ENCODE measurements at regions not wholly inside any gene's neighbourhood (a gene's known extent, or its start where the extent isn't known, plus 50 kb on each side); places are given as distances from the start of the nearest gene placed in this dataset.

DNA sequence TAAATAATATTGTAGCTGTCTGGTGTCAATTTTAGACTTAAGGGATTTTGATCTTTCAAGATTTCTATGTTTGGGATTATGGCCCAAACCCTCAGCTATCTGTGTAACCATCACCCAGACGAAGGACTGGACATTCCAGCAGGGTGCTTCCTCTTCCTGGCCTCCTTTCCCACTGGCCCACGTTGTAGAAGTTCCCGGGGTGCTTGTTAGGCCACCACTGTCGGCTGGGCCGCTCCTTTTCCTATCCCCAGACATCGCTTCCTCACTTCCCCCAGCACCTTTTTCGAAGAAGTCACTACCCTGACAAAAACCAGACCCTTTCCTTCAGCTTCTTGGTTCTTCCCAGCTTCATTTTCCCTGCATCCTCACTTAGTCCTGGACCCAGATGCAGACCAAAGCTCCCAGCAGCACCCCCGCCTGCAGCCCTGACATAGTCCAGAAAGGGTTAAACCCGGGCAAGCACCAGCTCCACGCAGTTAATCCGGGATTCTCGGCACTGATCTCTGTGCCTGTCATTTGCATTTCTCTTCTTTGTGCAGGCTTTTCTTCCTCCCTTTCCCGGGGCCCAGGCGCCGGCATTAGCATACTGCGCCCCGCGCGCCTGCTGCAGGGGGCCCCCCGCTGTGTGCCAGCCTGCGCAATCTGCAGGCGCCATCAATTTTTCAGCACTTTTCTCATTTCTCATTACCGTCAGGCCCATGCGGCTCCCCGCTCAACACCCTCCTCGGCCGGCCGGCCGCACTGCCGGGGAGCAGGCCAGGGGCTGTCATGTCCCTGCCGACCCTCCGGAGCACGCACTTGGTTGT, 90.6 kb downstream of the ZNF621 start:
- DNase-seq: no peak
- ATAC-seq (ENCODE audit: insufficient read depth, low read depth): no peak
- TF ChIP-seq, protein P1, sequence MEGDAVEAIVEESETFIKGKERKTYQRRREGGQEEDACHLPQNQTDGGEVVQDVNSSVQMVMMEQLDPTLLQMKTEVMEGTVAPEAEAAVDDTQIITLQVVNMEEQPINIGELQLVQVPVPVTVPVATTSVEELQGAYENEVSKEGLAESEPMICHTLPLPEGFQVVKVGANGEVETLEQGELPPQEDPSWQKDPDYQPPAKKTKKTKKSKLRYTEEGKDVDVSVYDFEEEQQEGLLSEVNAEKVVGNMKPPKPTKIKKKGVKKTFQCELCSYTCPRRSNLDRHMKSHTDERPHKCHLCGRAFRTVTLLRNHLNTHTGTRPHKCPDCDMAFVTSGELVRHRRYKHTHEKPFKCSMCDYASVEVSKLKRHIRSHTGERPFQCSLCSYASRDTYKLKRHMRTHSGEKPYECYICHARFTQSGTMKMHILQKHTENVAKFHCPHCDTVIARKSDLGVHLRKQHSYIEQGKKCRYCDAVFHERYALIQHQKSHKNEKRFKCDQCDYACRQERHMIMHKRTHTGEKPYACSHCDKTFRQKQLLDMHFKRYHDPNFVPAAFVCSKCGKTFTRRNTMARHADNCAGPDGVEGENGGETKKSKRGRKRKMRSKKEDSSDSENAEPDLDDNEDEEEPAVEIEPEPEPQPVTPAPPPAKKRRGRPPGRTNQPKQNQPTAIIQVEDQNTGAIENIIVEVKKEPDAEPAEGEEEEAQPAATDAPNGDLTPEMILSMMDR (IDR thresholded peaks at IDR 0.05; ENCODE audit: borderline replicate concordance, extremely low read depth, low read length, poor library complexity, severe bottlenecking): no peak
- TF ChIP-seq EZH2 (IDR thresholded peaks at IDR 0.05; ENCODE audit: borderline replicate concordance, low read depth, low read length, severe bottlenecking): no peak

DNA sequence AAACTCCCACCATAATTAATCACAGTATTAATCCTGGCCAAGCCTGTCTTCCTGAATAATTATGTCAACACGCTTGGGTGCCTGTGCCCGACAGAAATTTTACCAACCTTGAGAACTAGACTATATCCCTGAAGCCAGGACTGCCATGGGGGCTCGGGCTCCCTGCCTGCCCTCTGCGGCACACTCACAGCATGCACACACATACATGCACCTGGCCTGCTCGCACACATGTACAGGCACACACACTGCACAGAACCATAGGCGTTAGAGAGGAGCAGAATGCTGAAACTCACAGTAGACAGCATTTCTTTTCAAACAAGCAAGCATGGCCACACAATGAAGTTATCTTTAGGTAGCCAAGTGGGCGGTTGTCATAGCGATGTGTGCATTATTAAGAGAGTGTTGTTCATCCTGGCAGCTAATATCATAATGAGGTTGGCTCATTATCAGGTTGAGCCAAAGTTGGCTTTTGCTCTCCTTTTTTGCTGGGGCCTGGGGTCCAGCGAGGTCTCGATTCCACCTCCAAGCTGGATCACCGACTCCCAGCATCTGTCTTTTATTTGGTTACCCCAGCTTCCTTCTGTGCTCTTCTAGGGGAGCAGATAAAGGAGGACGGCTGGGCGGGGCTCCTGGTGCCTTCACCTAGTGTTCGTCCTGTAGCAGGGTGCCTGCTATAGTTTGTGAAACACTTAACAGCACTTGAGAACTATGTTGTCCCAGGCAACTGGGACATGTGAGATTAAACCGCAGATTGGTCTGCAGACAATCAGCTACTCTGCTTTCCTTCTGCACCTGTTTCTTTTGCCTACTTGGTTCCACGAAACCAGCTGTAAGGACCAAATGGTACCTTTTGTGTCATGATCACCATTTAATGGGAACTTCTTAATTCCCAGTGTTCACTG, 91.4 kb downstream of the ZNF621 start:
- TF ChIP-seq, protein P1 (IDR thresholded peaks at IDR 0.05; ENCODE audit: borderline replicate concordance, extremely low read depth, low read length, poor library complexity, severe bottlenecking): no peak
- TF ChIP-seq EZH2 (IDR thresholded peaks at IDR 0.05; ENCODE audit: borderline replicate concordance, low read depth, low read length, severe bottlenecking): no peak
- Histone ChIP-seq H3K4me2 (ENCODE audit: insufficient read depth, low read length) (no peak overlapping the region), H3K9ac (ENCODE audit: low read depth, low read length) (no peak overlapping the region), H3K9me3 (ENCODE audit: insufficient read depth, low read length, severe bottlenecking) (no peaks in the 10 kb centered on the region), H3K4me3 (ENCODE audit: low read depth in 1 of 2, low read length in 2 of 2) (no peak overlapping the region), H3K36me3 (ENCODE audit: insufficient read depth, low read length) (no peaks in the 10 kb centered on the region), H3K27ac (ENCODE audit: low read length) (no peak overlapping the region), H3K27me3 (ENCODE audit: insufficient read depth, low read length, poor library complexity) (peaks cover 3% of the 10 kb centered on the region), H2AFZ (ENCODE audit: low read depth, low read length) (no peak overlapping the region), H3K4me1 (ENCODE audit: insufficient read depth, low read length) (no peaks in the 10 kb centered on the region), H4K20me1 (ENCODE audit: insufficient read depth, low read length) (no peaks in the 10 kb centered on the region), H3K79me2 (ENCODE audit: insufficient read depth, low read length) (no peaks in the 10 kb centered on the region)
- no peak for ATAC-seq (ENCODE audit: insufficient read depth, low read depth)
- no peak for DNase-seq

More for the DNA sequence above, 90.6 kb downstream of the ZNF621 start:
- H3K79me2 ChIP-seq (ENCODE audit: insufficient read depth, low read length): no peaks in the 10 kb centered on the region
- H3K36me3 ChIP-seq (ENCODE audit: insufficient read depth, low read length): no peaks in the 10 kb centered on the region
- no peak overlapping the region for H3K9ac ChIP-seq (ENCODE audit: low read depth, low read length)
- H3K4me1 ChIP-seq (ENCODE audit: insufficient read depth, low read length): no peaks in the 10 kb centered on the region
- peaks cover 3% of the 10 kb centered on the region for H3K27me3 ChIP-seq (ENCODE audit: insufficient read depth, low read length, poor library complexity)
- no peak overlapping the region for H3K27ac ChIP-seq (ENCODE audit: low read length)
- H3K4me3 ChIP-seq (ENCODE audit: low read depth in 1 of 2, low read length in 2 of 2): no peak overlapping the region
- H4K20me1 ChIP-seq (ENCODE audit: insufficient read depth, low read length): no peaks in the 10 kb centered on the region
- no peaks in the 10 kb centered on the region for H3K9me3 ChIP-seq (ENCODE audit: insufficient read depth, low read length, severe bottlenecking)
- no peak overlapping the region for H2AFZ ChIP-seq (ENCODE audit: low read depth, low read length)
- no peak overlapping the region for H3K4me2 ChIP-seq (ENCODE audit: insufficient read depth, low read length)

DNA sequence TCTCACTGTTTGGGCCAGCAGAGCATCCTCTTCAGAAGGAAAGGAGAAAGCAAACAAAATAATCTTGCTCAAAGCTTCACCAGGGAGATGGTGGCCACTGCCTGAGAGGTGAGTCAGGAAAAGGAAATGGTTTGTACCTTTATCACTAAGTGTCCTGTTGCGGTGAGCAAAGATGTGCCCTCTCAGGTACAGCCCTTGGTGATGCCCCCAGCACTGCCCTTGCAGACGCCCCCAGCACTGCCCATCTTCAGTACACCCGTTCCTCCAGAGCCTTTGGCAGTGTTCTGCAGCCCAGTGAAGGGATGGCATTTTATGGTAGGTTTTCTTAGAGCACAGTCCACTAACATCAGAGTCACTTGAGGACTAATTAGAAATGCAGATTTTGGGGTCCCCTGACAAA, 92.3 kb downstream of the ZNF621 start:
- ATAC-seq (ENCODE audit: insufficient read depth, low read depth) (no peak), DNase-seq (no peak)
- no peaks in the 10 kb centered on the region for H3K9me3 ChIP-seq (ENCODE audit: insufficient read depth, low read length, severe bottlenecking)
- H4K20me1 ChIP-seq (ENCODE audit: insufficient read depth, low read length): no peaks in the 10 kb centered on the region
- H2AFZ ChIP-seq (ENCODE audit: low read depth, low read length): no peak overlapping the region
- no peak overlapping the region for H3K4me2 ChIP-seq (ENCODE audit: insufficient read depth, low read length)
- no peaks in the 10 kb centered on the region for H3K4me1 ChIP-seq (ENCODE audit: insufficient read depth, low read length)
- H3K4me3 ChIP-seq (ENCODE audit: low read depth in 1 of 2, low read length in 2 of 2): no peak overlapping the region
- peaks cover 3% of the 10 kb centered on the region for H3K27me3 ChIP-seq (ENCODE audit: insufficient read depth, low read length, poor library complexity)
- no peak for TF ChIP-seq EZH2 (IDR thresholded peaks at IDR 0.05; ENCODE audit: borderline replicate concordance, low read depth, low read length, severe bottlenecking)
- TF ChIP-seq, protein P1 (IDR thresholded peaks at IDR 0.05; ENCODE audit: borderline replicate concordance, extremely low read depth, low read length, poor library complexity, severe bottlenecking): no peak
- H3K9ac ChIP-seq (ENCODE audit: low read depth, low read length): no peak overlapping the region
- H3K36me3 ChIP-seq (ENCODE audit: insufficient read depth, low read length): no peaks in the 10 kb centered on the region
- no peak overlapping the region for H3K27ac ChIP-seq (ENCODE audit: low read length)
- H3K79me2 ChIP-seq (ENCODE audit: insufficient read depth, low read length): no peaks in the 10 kb centered on the region

Measured in DND-41 (cell line).